ENCODE measurements at regions not wholly inside any gene's neighbourhood (a gene's known extent, or its start where the extent isn't known, plus 50 kb on each side); places are given as distances from the start of the nearest gene placed in this dataset.
"Not testable (repeated sequence)": the region's sequence is repeated elsewhere in the genome, so short reads cannot be mapped to it uniquely, and the experiment has no call there.

DNA sequence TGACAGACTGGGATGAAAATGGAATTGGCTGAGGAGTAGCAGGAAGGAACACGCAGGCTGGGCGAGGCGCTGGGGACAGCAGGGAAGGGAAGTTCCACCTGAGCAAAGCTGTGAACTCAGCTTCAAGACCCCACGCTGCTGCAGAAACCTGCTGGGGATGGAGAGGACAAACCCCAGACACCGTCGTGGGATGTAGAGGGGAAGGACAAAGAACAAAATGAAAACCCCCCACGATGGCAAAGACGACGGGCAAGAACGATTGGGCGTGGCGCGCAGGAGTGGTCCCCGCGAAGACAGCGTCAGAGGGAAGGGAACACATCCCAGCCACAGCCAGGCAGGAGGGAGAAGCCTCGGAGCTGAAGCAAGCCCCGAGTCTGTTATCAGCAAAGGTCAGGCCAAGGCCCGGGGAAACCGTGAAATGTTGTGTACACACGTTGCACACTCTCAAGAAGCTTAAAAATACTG is 222.9 kb downstream of the NDUFA10 start:
- TF ChIP-seq, protein P1, sequence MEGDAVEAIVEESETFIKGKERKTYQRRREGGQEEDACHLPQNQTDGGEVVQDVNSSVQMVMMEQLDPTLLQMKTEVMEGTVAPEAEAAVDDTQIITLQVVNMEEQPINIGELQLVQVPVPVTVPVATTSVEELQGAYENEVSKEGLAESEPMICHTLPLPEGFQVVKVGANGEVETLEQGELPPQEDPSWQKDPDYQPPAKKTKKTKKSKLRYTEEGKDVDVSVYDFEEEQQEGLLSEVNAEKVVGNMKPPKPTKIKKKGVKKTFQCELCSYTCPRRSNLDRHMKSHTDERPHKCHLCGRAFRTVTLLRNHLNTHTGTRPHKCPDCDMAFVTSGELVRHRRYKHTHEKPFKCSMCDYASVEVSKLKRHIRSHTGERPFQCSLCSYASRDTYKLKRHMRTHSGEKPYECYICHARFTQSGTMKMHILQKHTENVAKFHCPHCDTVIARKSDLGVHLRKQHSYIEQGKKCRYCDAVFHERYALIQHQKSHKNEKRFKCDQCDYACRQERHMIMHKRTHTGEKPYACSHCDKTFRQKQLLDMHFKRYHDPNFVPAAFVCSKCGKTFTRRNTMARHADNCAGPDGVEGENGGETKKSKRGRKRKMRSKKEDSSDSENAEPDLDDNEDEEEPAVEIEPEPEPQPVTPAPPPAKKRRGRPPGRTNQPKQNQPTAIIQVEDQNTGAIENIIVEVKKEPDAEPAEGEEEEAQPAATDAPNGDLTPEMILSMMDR (IDR thresholded peaks at IDR 0.05) = no peak
- intact Hi-C loops (cut with DNase I) = no loop called here
- 45 to 62% methylated on average over 21 of the region's 21 CpGs for WGBS, 2 donors
- ATAC-seq = no peak
- H3K27ac ChIP-seq = no peak overlapping the region
- H3K27me3 ChIP-seq = no peaks in the 10 kb centered on the region
- H3K4me1 ChIP-seq = no peaks in the 10 kb centered on the region
- no peaks in the 10 kb centered on the region for H3K9me3 ChIP-seq
- peak in 2 of 6 donors; percentile 24 to 32 for DNase-seq
- FAIRE-seq = no peak
- no peaks in the 10 kb centered on the region for H3K36me3 ChIP-seq
- H3K4me3 ChIP-seq = no peak overlapping the region

GRCh38 chr2:239801404-239802184 is 223.5 kb downstream of the NDUFA10 start:
- TF ChIP-seq, protein P1 (IDR thresholded peaks at IDR 0.05) = no peak
- intact Hi-C loops (cut with DNase I) = no loop called here
- no peaks in the 10 kb centered on the region for H3K4me1 ChIP-seq
- no peaks in the 10 kb centered on the region for H3K9me3 ChIP-seq
- no peak overlapping the region for H3K27ac ChIP-seq
- ATAC-seq (no peak), DNase-seq (peak in 1 of 6 donors; percentile 23), FAIRE-seq (no peak)
- H3K4me3 ChIP-seq = no peak overlapping the region
- 68 to 81% methylated on average over 22 of the region's 22 CpGs for WGBS, 2 donors
- H3K27me3 ChIP-seq = no peaks in the 10 kb centered on the region
- no peaks in the 10 kb centered on the region for H3K36me3 ChIP-seq

GRCh38 chr2:239800785-239801386 is 224.3 kb downstream of the NDUFA10 start:
- intact Hi-C loops (cut with DNase I) = no loop called here
- 73 to 75% methylated on average over 22 of the region's 22 CpGs for WGBS, 2 donors
- no peaks in the 10 kb centered on the region for H3K27me3 ChIP-seq
- peak in 1 of 6 donors; percentile 27 for DNase-seq
- no peak for ATAC-seq
- H3K4me3 ChIP-seq = no peak overlapping the region
- no peaks in the 10 kb centered on the region for H3K4me1 ChIP-seq
- H3K36me3 ChIP-seq = no peaks in the 10 kb centered on the region
- no peak overlapping the region for H3K27ac ChIP-seq
- H3K9me3 ChIP-seq = no peaks in the 10 kb centered on the region
- TF ChIP-seq, protein P1 (IDR thresholded peaks at IDR 0.05) = no peak
- FAIRE-seq = no peak

DNA sequence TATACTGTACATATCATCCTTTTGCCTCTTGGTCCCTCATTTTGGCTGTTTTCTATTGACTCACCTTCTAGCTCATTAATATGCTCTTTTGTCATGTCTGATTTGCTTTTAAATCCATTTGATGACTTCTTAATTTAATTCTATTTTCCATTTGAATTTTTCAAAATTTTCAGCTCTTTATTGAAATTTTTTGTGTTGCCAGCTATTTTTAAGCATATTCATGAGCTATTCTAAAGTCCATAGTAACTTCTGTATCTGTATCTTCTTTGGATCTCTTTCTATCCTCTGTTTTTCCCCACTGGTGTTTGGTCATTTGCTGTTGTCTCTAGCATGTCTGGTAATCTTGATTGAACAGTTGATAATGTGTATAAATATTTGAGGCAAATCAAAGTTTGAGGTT is 227.8 kb downstream of the NDUFA10 start:
- intact Hi-C loops (cut with DNase I) = no loop called here
- TF ChIP-seq, protein P1 (IDR thresholded peaks at IDR 0.05) = no peak
- Histone ChIP-seq H3K4me1 (no peaks in the 10 kb centered on the region), H3K27me3 (no peaks in the 10 kb centered on the region), H3K9me3 (no peaks in the 10 kb centered on the region), H3K36me3 (no peaks in the 10 kb centered on the region), H3K4me3 (no peak overlapping the region), H3K27ac (no peak overlapping the region)
- DNase-seq (no peak), FAIRE-seq (no peak), ATAC-seq (no peak)

- H3K27me3 ChIP-seq; intact Hi-C loops (cut with DNase I); H3K4me1 ChIP-seq; H3K4me3 ChIP-seq; FAIRE-seq; H3K9me3 ChIP-seq; H3K27ac ChIP-seq; ATAC-seq; H3K36me3 ChIP-seq; DNase-seq: not testable (repeated sequence)
- 89 to 92% methylated on average over 15 to 17 of the region's 17 CpGs for WGBS, 2 donors
Observed at GRCh38 chr2:239795761-239796160, 229.4 kb downstream of the NDUFA10 start.

Measured in pancreas (tissue), 10 donors.